ENCODE measurements at regions not wholly inside any gene's neighbourhood (a gene's known extent, or its start where the extent isn't known, plus 50 kb on each side); places are given as distances from the start of the nearest gene placed in this dataset.

- intact Hi-C loops (cut with micrococcal nuclease; ENCODE audit: unreplicated experiment) = no loop called here
- Histone ChIP-seq H4K20me1 (ENCODE audit: insufficient read depth) (no peaks in the 10 kb centered on the region), H2AFZ (no peak overlapping the region), H3K4me3 (no peak overlapping the region), H3K9me3 (ENCODE audit: insufficient read depth, low read depth) (no peaks in the 10 kb centered on the region), H3K4me2 (no peak overlapping the region), H3K79me2 (ENCODE audit: low read depth) (no peaks in the 10 kb centered on the region), H3K9me2 (ENCODE audit: insufficient read depth) (no peaks in the 10 kb centered on the region), H3K36me3 (ENCODE audit: low read depth) (no peaks in the 10 kb centered on the region), H3K27ac (no peak overlapping the region), H3K4me1 (replicated peaks; ENCODE audit: insufficient read depth) (no peaks in the 10 kb centered on the region), H3K27me3 (ENCODE audit: insufficient read depth, low read depth) (no peaks in the 10 kb centered on the region), H3F3A (ENCODE audit: insufficient read depth, low read depth) (no peaks in the 10 kb centered on the region)
- no TSS peak for BruUV-seq (replicated peaks)
- TF ChIP-seq EZH2 (IDR thresholded peaks at IDR 0.05; ENCODE audit: low read depth) = no peak
- TF ChIP-seq, protein P1, sequence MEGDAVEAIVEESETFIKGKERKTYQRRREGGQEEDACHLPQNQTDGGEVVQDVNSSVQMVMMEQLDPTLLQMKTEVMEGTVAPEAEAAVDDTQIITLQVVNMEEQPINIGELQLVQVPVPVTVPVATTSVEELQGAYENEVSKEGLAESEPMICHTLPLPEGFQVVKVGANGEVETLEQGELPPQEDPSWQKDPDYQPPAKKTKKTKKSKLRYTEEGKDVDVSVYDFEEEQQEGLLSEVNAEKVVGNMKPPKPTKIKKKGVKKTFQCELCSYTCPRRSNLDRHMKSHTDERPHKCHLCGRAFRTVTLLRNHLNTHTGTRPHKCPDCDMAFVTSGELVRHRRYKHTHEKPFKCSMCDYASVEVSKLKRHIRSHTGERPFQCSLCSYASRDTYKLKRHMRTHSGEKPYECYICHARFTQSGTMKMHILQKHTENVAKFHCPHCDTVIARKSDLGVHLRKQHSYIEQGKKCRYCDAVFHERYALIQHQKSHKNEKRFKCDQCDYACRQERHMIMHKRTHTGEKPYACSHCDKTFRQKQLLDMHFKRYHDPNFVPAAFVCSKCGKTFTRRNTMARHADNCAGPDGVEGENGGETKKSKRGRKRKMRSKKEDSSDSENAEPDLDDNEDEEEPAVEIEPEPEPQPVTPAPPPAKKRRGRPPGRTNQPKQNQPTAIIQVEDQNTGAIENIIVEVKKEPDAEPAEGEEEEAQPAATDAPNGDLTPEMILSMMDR (conservative IDR thresholded peaks at IDR 0.05) = no peak
- ChIA-PET POLR2A (ENCODE audit: unreplicated experiment) (no interaction called here), CTCF (no interaction called here)
- no peak for DNase-seq
Observed at GRCh38 chr15:49712162-49712561, 91.3 kb downstream of the DTWD1 start.

GRCh38 chr15:49712846-49713450 is 92.1 kb downstream of the DTWD1 start:
- H3K4me1 ChIP-seq (replicated peaks; ENCODE audit: insufficient read depth) = no peaks in the 10 kb centered on the region
- H3K4me2 ChIP-seq = no peak overlapping the region
- H3K27ac ChIP-seq = no peak overlapping the region
- intact Hi-C loops (cut with micrococcal nuclease; ENCODE audit: unreplicated experiment) = no loop called here
- BruUV-seq (replicated peaks) = no TSS peak
- H4K20me1 ChIP-seq (ENCODE audit: insufficient read depth) = no peaks in the 10 kb centered on the region
- ChIA-PET POLR2A (ENCODE audit: unreplicated experiment) (no interaction called here), CTCF (no interaction called here)
- H3K27me3 ChIP-seq (ENCODE audit: insufficient read depth, low read depth) = no peaks in the 10 kb centered on the region
- H3K4me3 ChIP-seq = no peak overlapping the region
- H3K36me3 ChIP-seq (ENCODE audit: low read depth) = no peaks in the 10 kb centered on the region
- DNase-seq = no peak
- no peak overlapping the region for H2AFZ ChIP-seq
- no peaks in the 10 kb centered on the region for H3K9me2 ChIP-seq (ENCODE audit: insufficient read depth)
- H3K9me3 ChIP-seq (ENCODE audit: insufficient read depth, low read depth) = no peaks in the 10 kb centered on the region
- no peak for TF ChIP-seq EZH2 (IDR thresholded peaks at IDR 0.05; ENCODE audit: low read depth)
- TF ChIP-seq, protein P1 (conservative IDR thresholded peaks at IDR 0.05) = no peak
- H3F3A ChIP-seq (ENCODE audit: insufficient read depth, low read depth) = no peaks in the 10 kb centered on the region
- H3K79me2 ChIP-seq (ENCODE audit: low read depth) = no peaks in the 10 kb centered on the region

GRCh38 chr15:49715211-49715610 is 94.4 kb downstream of the DTWD1 start:
- H4K20me1 ChIP-seq (ENCODE audit: insufficient read depth) = no peaks in the 10 kb centered on the region
- no peaks in the 10 kb centered on the region for H3K79me2 ChIP-seq (ENCODE audit: low read depth)
- H3K9me2 ChIP-seq (ENCODE audit: insufficient read depth) = no peaks in the 10 kb centered on the region
- intact Hi-C loops (cut with micrococcal nuclease; ENCODE audit: unreplicated experiment) = no loop called here
- no peaks in the 10 kb centered on the region for H3K36me3 ChIP-seq (ENCODE audit: low read depth)
- H2AFZ ChIP-seq = no peak overlapping the region
- no peaks in the 10 kb centered on the region for H3K27me3 ChIP-seq (ENCODE audit: insufficient read depth, low read depth)
- ChIA-PET CTCF (no interaction called here), POLR2A (ENCODE audit: unreplicated experiment) (no interaction called here)
- no peaks in the 10 kb centered on the region for H3K4me1 ChIP-seq (replicated peaks; ENCODE audit: insufficient read depth)
- no peak for TF ChIP-seq EZH2 (IDR thresholded peaks at IDR 0.05; ENCODE audit: low read depth)
- TF ChIP-seq, protein P1 (conservative IDR thresholded peaks at IDR 0.05) = no peak
- no peak overlapping the region for H3K4me2 ChIP-seq
- no peak for DNase-seq
- no TSS peak for BruUV-seq (replicated peaks)
- no peak overlapping the region for H3K27ac ChIP-seq
- H3K9me3 ChIP-seq (ENCODE audit: insufficient read depth, low read depth) = no peaks in the 10 kb centered on the region
- no peak overlapping the region for H3K4me3 ChIP-seq
- no peaks in the 10 kb centered on the region for H3F3A ChIP-seq (ENCODE audit: insufficient read depth, low read depth)
